B cell (primary cell): ENCODE measurements at regions not wholly inside any gene's neighbourhood (a gene's known extent, or its start where the extent isn't known, plus 50 kb on each side); places are given as distances from the start of the nearest gene placed in this dataset.

Experiments
- ATAC-seq: fragments of 200-7000 bp; cut with Tn5 transposase; one replicate; pipeline ENCODE4 v1.10.0; 2021; ENCODE audit warnings: low read depth, mild to moderate bottlenecking, moderate number of reproducible peaks, moderate library complexity
- CTCF ChIA-PET: fragments of 350-600 bp; sonication (Branson Sonifier 250); formaldehyde crosslinking; loops from one replicate; lab custom pipeline; 2021; ENCODE audit warnings: antibody characterized with exemption, inconsistent platforms; lab: Charles Lee
- POLR2A ChIA-PET: fragments of 350-600 bp; sonication (Branson Sonifier 250); formaldehyde crosslinking; loops from one replicate; lab custom pipeline; 2021; ENCODE audit warnings: antibody characterized with exemption; lab: Charles Lee
- DNase-seq: peaks from one replicate; pipeline ENCODE4 v3.0.0; 2013
- H2AFZ ChIP-seq: 2 replicates; pipeline ENCODE4 v1.6.1; 2012; ENCODE audit warnings: mild to moderate bottlenecking, low read depth, low read length; ENCODE audit not compliant: insufficient read depth, poor library complexity, severe bottlenecking
- H3K27ac ChIP-seq, 2 donors: 1 replicate in 1 of 2; 2 replicates in 1 of 2; pipeline ENCODE4 v1.5.1; 2012 to 2013; ENCODE audit warnings: low read length in 2 of 2, mild to moderate bottlenecking in 2 of 2, moderate library complexity in 1 of 2
- H3K27me3 ChIP-seq, 4 experiments: fragments of 200-600 bp in 1 of 4; sonication (generic) in 1 of 4; replicated peaks in 1 of 4; 1 replicate in 2 of 4; 2 replicates in 2 of 4; pipeline versions ENCODE4 v1.6.1 to v1.7.0; 2013 to 2016; ENCODE audit warnings: low read length in 3 of 4, mild to moderate bottlenecking in 2 of 4, mixed read lengths in 1 of 4, moderate library complexity in 1 of 4; ENCODE audit not compliant: insufficient read depth in 4 of 4, control insufficient read depth in 3 of 4; ENCODE audit errors: control extremely low read depth in 1 of 4
- H3K36me3 ChIP-seq, 2 experiments: replicated peaks in 1 of 2; 1 replicate in 1 of 2; 2 replicates in 1 of 2; pipeline versions ENCODE4 v1.6.1 to v1.7.1; 2013; ENCODE audit warnings: low read length in 1 of 2; ENCODE audit not compliant: insufficient read depth in 2 of 2, control insufficient read depth in 1 of 2; ENCODE audit errors: control extremely low read depth in 1 of 2, extremely low read depth in 1 of 2
- H3K4me1 ChIP-seq, 2 donors: fragments of 200-600 bp in 1 of 2; sonication (generic) in 1 of 2; 1 replicate in 1 of 2; 2 replicates in 1 of 2; pipeline versions ENCODE4 v1.5.1 to v1.6.1; 2013 to 2017; ENCODE audit warnings: low read length in 2 of 2; ENCODE audit not compliant: control insufficient read depth in 2 of 2, insufficient read depth in 2 of 2
- H3K4me2 ChIP-seq: replicated peaks from 2 replicates; pipeline ENCODE3; 2012; ENCODE audit warnings: mild to moderate bottlenecking, low read depth, low read length; ENCODE audit not compliant: poor library complexity, severe bottlenecking
- H3K4me3 ChIP-seq, 5 experiments: fragments of 200-600 bp in 1 of 5; sonication (generic) in 1 of 5; 1 replicate in 3 of 5; 2 replicates in 2 of 5; pipeline versions ENCODE4 v1.5.1 to v1.7.0; 2011 to 2016; ENCODE audit warnings: low read length in 4 of 5, mild to moderate bottlenecking in 4 of 5, low read depth in 2 of 5, control low read depth in 1 of 5, moderate library complexity in 1 of 5; ENCODE audit not compliant: insufficient read depth in 1 of 5; ENCODE audit errors: control extremely low read depth in 1 of 5, extremely low read depth in 1 of 5
- H3K79me2 ChIP-seq: fragments of 200-600 bp; sonication (generic); one replicate; pipeline ENCODE4 v1.6.0; 2016; ENCODE audit warnings: low read length; ENCODE audit not compliant: control insufficient read depth, insufficient read depth
- H3K9ac ChIP-seq: fragments of 200-600 bp; sonication (generic); 2 replicates; pipeline ENCODE4 v1.6.1; 2017; ENCODE audit warnings: mild to moderate bottlenecking, low read length, moderate library complexity
- H3K9me3 ChIP-seq, 3 donors: one replicate each; pipeline versions ENCODE4 v1.6.1 to v1.7.1; 2013; ENCODE audit warnings: low read length in 2 of 3; ENCODE audit not compliant: control insufficient read depth in 2 of 3, insufficient read depth in 1 of 3; ENCODE audit errors: control extremely low read depth in 1 of 3
- H4K20me1 ChIP-seq: 2 replicates; pipeline ENCODE4 v1.6.0; 2012; ENCODE audit warnings: mild to moderate bottlenecking, low read length; ENCODE audit not compliant: insufficient read depth, control insufficient read depth, poor library complexity, severe bottlenecking
- H3K27ac Mint-ChIP-seq: one replicate; pipeline ENCODE4 v1.8.0; 2021; ENCODE audit warnings: mixed read lengths
- H3K27me3 Mint-ChIP-seq: one replicate; pipeline ENCODE4 v1.8.0; 2021; ENCODE audit warnings: mixed read lengths
- H3K4me1 Mint-ChIP-seq: one replicate; pipeline ENCODE4 v1.8.0; 2021; ENCODE audit warnings: mixed read lengths
- H3K4me3 Mint-ChIP-seq: one replicate; pipeline ENCODE4 v1.8.0; 2021; ENCODE audit warnings: mixed read lengths
- H3K9me3 Mint-ChIP-seq: one replicate; pipeline ENCODE4 v1.8.0; 2022; ENCODE audit warnings: mixed read lengths; ENCODE audit not compliant: insufficient read depth
- CTCF ChIP-seq: fragments of 200-600 bp; IDR thresholded peaks from one replicate; pipeline ENCODE4 v1.8.0; 2022; ENCODE audit warnings: antibody characterized with exemption, mild to moderate bottlenecking
- EZH2 ChIP-seq: IDR thresholded peaks from 2 replicates; pipeline ENCODE4 v1.6.1; 2012; ENCODE audit warnings: borderline replicate concordance, low read depth, mild to moderate bottlenecking, moderate library complexity, low read length; ENCODE audit not compliant: insufficient read depth, poor library complexity, severe bottlenecking
- WGBS: methylation state at CpG from one replicate; pipeline ENCODE4 v1.1.5; 2013; ENCODE audit warnings: missing lambda C conversion rate; ENCODE audit not compliant: insufficient coverage; 5-methylcytosine and 5-hydroxymethylcytosine counted together
- intact Hi-C: fragments of 100-400 bp; cut with micrococcal nuclease; formaldehyde crosslinking; loops from one replicate; pipeline ENCODE4 v1.10.0; 2022

- no peak for DNase-seq
- ATAC-seq, result no peak
- POLR2A ChIA-PET, result no interaction called here
- Histone ChIP-seq H4K20me1 (no peaks in the 10 kb centered on the region), H3K36me3 (no peaks in the 10 kb centered on the region), H3K9me3 (no peaks in the 10 kb centered on the region), H3K4me3 (no peak overlapping the region), H3K4me1 (no peaks in the 10 kb centered on the region), H2AFZ (no peak overlapping the region), H3K27ac (no peak overlapping the region), H3K27me3 (no peaks in the 10 kb centered on the region), H3K4me2 (no peak overlapping the region), H3K9ac (no peak overlapping the region), H3K79me2 (no peaks in the 10 kb centered on the region)
- intact Hi-C loops, result no loop called here
- H3K4me1 Mint-ChIP-seq, result no peaks in the 10 kb centered on the region
- TF ChIP-seq CTCF, result no peak
- no peak for TF ChIP-seq EZH2
- CTCF ChIA-PET, result no interaction called here
- H3K9me3 Mint-ChIP-seq, result peaks cover 3% of the 10 kb centered on the region
- no peak overlapping the region for H3K27ac Mint-ChIP-seq
- 67% methylated on average over 1 of the region's 3 CpGs for WGBS
- no peaks in the 10 kb centered on the region for H3K27me3 Mint-ChIP-seq
- H3K4me3 Mint-ChIP-seq, result no peak overlapping the region
Observed at GRCh38 chr2:81996332-81996731, 1691.8 kb upstream of the LRRTM1 start.

- Histone ChIP-seq H3K4me1 (no peaks in the 10 kb centered on the region), H3K9me3 (no peaks in the 10 kb centered on the region), H3K27me3 (no peaks in the 10 kb centered on the region), H3K36me3 (no peaks in the 10 kb centered on the region), H4K20me1 (no peaks in the 10 kb centered on the region), H3K9ac (no peak overlapping the region), H2AFZ (no peak overlapping the region), H3K4me3 (no peak overlapping the region), H3K4me2 (no peak overlapping the region), H3K27ac (no peak overlapping the region), H3K79me2 (no peaks in the 10 kb centered on the region)
- no peaks in the 10 kb centered on the region for H3K4me1 Mint-ChIP-seq
- POLR2A ChIA-PET, result no interaction called here
- no peaks in the 10 kb centered on the region for H3K27me3 Mint-ChIP-seq
- TF ChIP-seq EZH2, result no peak
- no peak for TF ChIP-seq CTCF
- intact Hi-C loops, result no loop called here
- H3K9me3 Mint-ChIP-seq, result no peaks in the 10 kb centered on the region
- no peak for ATAC-seq
- 90% methylated on average over 2 of the region's 2 CpGs for WGBS
- no peak for DNase-seq
- H3K27ac Mint-ChIP-seq, result no peak overlapping the region
- CTCF ChIA-PET, result no interaction called here
- no peak overlapping the region for H3K4me3 Mint-ChIP-seq
Observed at GRCh38 chr2:81991282-81991681, 1686.7 kb upstream of the LRRTM1 start.
